Peyer's patch (tissue), 4 donors: ENCODE measurements at regions not wholly inside any gene's neighbourhood (a gene's known extent, or its start where the extent isn't known, plus 50 kb on each side); places are given as distances from the start of the nearest gene placed in this dataset.

Experiments
- DNase-seq, 3 donors: peaks; one replicate each; pipeline ENCODE4 v3.0.0-alpha.2; 2017 to 2019
- H3K27ac ChIP-seq, 4 donors: fragments of 200-600 bp; sonication (generic); one replicate each; pipeline ENCODE4 v1.5.1; 2016 to 2019
- H3K27me3 ChIP-seq, 2 donors: fragments of 200-600 bp; sonication (generic); one replicate each; pipeline ENCODE4 v1.5.1; 2019
- H3K36me3 ChIP-seq, 3 donors: fragments of 200-600 bp; sonication (generic); one replicate each; pipeline ENCODE4 v1.5.1; 2016 to 2019
- H3K4me1 ChIP-seq, 4 donors: fragments of 200-600 bp; sonication (generic); one replicate each; pipeline ENCODE4 v1.5.1; 2016 to 2019
- H3K4me3 ChIP-seq, 4 donors: fragments of 200-600 bp; sonication (generic); 1 replicate in 3 of 4; 2 replicates in 1 of 4; pipeline ENCODE4 v1.5.1; 2016 to 2019; ENCODE audit warnings: mild to moderate bottlenecking in 1 of 4
- H3K9me3 ChIP-seq, 4 donors: fragments of 200-600 bp; sonication (generic); one replicate each; pipeline ENCODE4 v1.5.1; 2016 to 2019; ENCODE audit warnings: mild to moderate bottlenecking in 1 of 4
- CTCF ChIP-seq, 6 experiments: fragments of 450-650 bp in 4 of 6; fragments of 200-600 bp in 2 of 6; sonication (generic) in 1 of 6; IDR thresholded peaks; one replicate each; pipeline ENCODE4 v1.5.1; 2017 to 2019; ENCODE audit warnings: antibody characterized with exemption in 6 of 6, mild to moderate bottlenecking in 3 of 6, moderate library complexity in 1 of 6
- POLR2A ChIP-seq, 2 donors: fragments of 450-650 bp; IDR thresholded peaks; one replicate each; pipeline ENCODE4 v1.5.1; 2017; ENCODE audit warnings: antibody characterized with exemption in 2 of 2, mild to moderate bottlenecking in 2 of 2, moderate library complexity in 2 of 2

DNA sequence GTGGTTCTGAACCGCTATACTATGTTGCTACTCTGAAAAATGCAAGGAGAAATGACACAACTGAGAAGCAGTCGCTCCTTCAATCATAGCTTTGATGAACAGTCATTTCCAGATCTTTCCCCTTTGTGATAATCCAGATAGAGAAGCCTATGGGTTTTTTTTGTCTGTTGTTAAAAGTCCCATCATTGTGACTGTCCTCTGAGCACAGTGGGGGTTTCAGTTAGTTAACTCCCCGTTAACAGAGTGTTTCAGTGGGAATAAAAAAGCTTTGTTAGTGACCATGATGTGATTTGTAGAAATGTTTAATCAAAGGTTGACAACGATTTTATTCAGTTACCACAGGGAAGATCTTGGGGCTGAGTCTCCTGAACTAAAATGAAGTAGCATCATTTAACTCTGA is 176.2 kb upstream of the MAOA start:
- Histone ChIP-seq H3K4me3 (no peak overlapping the region), H3K27ac (no peak overlapping the region), H3K9me3 (no peaks in the 10 kb centered on the region), H3K36me3 (no peaks in the 10 kb centered on the region), H3K4me1 (no peaks in the 10 kb centered on the region), H3K27me3 (no peaks in the 10 kb centered on the region)
- DNase-seq = no peak
- TF ChIP-seq CTCF (IDR thresholded peaks at IDR 0.05) (no peak), POLR2A (IDR thresholded peaks at IDR 0.05) (no peak)

- Histone ChIP-seq H3K4me3 (no peak overlapping the region), H3K27ac (no peak overlapping the region), H3K4me1 (no peaks in the 10 kb centered on the region), H3K27me3 (no peaks in the 10 kb centered on the region), H3K9me3 (no peaks in the 10 kb centered on the region), H3K36me3 (no peaks in the 10 kb centered on the region)
- DNase-seq = no peak
- TF ChIP-seq POLR2A (IDR thresholded peaks at IDR 0.05) = no peak
Observed at GRCh38 chrX:43481576-43481975, 174.5 kb upstream of the MAOA start.

DNA sequence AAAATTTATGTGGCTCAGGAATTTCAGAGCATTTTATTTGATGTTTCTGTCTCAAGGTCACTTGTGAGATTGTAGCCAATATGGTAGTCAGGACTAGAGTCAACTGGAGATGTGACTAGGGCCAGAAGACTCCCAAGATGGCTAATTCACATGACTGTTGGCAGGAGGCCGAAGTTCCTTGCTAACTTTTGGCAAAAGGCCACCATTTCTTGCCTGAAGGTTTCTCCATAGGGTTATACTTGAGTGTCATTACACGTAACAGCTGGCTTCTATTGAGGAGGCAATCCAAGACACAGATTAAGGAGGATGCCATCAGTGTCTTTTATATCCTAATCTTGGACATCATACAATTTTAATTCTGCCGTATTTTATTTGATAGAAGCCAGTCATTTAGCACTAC is 162.3 kb upstream of the MAOA start:
- DNase-seq = no peak
- H3K4me3 ChIP-seq = no peak overlapping the region
- H3K27me3 ChIP-seq = no peaks in the 10 kb centered on the region
- H3K9me3 ChIP-seq = no peaks in the 10 kb centered on the region
- TF ChIP-seq POLR2A (IDR thresholded peaks at IDR 0.05) = no peak
- no peak for TF ChIP-seq CTCF (IDR thresholded peaks at IDR 0.05)
- H3K27ac ChIP-seq = no peak overlapping the region
- H3K4me1 ChIP-seq = no peaks in the 10 kb centered on the region
- H3K36me3 ChIP-seq = peaks cover 0 to 2% (median 0%) of the 10 kb centered on the region in 3 donors

DNA sequence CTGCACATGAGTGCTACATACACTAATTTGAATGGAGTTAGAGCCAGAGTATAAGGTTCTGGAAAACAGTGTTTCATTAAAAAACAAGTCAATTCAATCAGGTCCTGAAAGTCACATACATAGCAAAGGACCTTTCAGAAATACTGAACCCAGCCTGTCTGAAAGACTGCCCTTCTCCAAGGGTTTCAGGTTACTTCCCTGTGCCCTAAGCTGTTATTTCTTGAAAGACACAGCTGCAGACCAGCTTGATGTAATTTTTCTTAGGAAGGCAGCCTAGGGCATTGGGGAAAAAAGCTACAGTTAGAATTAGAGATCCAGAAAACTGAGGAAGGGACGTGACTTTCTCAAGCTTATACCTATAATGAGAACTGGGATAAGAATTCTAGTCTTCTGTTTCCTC is 155.9 kb upstream of the MAOA start:
- no peak for DNase-seq
- no peak overlapping the region for H3K27ac ChIP-seq
- H3K9me3 ChIP-seq = no peaks in the 10 kb centered on the region
- no peak for TF ChIP-seq CTCF (IDR thresholded peaks at IDR 0.05)
- no peak for TF ChIP-seq POLR2A (IDR thresholded peaks at IDR 0.05)
- H3K27me3 ChIP-seq = no peaks in the 10 kb centered on the region
- H3K4me3 ChIP-seq = no peak overlapping the region
- peaks cover 0 to 2% (median 0%) of the 10 kb centered on the region in 3 donors for H3K36me3 ChIP-seq
- no peaks in the 10 kb centered on the region for H3K4me1 ChIP-seq

GRCh38 chrX:43500996-43501694 is 155.0 kb upstream of the MAOA start:
- no peaks in the 10 kb centered on the region for H3K36me3 ChIP-seq
- no peak for DNase-seq
- H3K9me3 ChIP-seq = no peaks in the 10 kb centered on the region
- no peak overlapping the region for H3K27ac ChIP-seq
- H3K4me1 ChIP-seq = no peaks in the 10 kb centered on the region
- no peak overlapping the region for H3K4me3 ChIP-seq
- TF ChIP-seq POLR2A (IDR thresholded peaks at IDR 0.05) (no peak), CTCF (IDR thresholded peaks at IDR 0.05) (no peak)
- no peaks in the 10 kb centered on the region for H3K27me3 ChIP-seq

GRCh38 chrX:43504394-43504793 is 151.7 kb upstream of the MAOA start:
- H3K27ac ChIP-seq = no peak overlapping the region
- no peaks in the 10 kb centered on the region for H3K4me1 ChIP-seq
- no peak overlapping the region for H3K4me3 ChIP-seq
- no peak for TF ChIP-seq CTCF (IDR thresholded peaks at IDR 0.05)
- no peak for TF ChIP-seq POLR2A (IDR thresholded peaks at IDR 0.05)
- DNase-seq = no peak
- no peaks in the 10 kb centered on the region for H3K9me3 ChIP-seq
- H3K36me3 ChIP-seq = no peaks in the 10 kb centered on the region
- H3K27me3 ChIP-seq = no peaks in the 10 kb centered on the region
